NB4 (cell line): ENCODE measurements at regions not wholly inside any gene's neighbourhood (a gene's known extent, or its start where the extent isn't known, plus 50 kb on each side); places are given as distances from the start of the nearest gene placed in this dataset.

Experiments
- MYC ChIP-seq: IDR thresholded peaks from 2 replicates; pipeline ENCODE4 v1.6.1; 2011; ENCODE audit warnings: low read depth, low read length
- POLR2A ChIP-seq: IDR thresholded peaks from 2 replicates; pipeline ENCODE4 v1.6.1; 2011; ENCODE audit warnings: mild to moderate bottlenecking; ENCODE audit not compliant: insufficient read length; ENCODE audit errors: extremely low read depth
- TF ChIP-seq, protein P1 (sequence below): IDR thresholded peaks from one replicate; pipeline ENCODE4 v1.5.1; 2012; ENCODE audit warnings: low read depth, low read length

DNA sequence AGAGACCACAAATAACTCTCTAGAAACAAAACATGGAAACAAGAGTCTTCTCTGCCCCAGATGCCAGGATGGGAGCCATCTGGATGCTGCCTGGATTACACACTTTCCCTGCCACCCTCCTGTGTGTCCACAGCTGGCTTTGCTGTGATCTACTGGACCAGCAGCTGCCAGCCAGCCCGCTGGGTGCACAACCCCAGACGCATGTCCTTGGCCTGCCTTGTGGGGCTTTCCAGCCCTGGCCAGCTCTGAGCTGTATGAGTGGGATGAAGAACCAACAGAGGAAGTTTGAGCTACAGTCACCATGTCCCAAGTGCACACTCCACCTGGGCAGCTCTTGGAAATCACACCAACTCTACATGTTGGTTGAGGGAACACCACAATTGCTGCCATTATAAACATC lies 57.0 kb upstream of the TNRC6C start:
- TF ChIP-seq, protein P1, sequence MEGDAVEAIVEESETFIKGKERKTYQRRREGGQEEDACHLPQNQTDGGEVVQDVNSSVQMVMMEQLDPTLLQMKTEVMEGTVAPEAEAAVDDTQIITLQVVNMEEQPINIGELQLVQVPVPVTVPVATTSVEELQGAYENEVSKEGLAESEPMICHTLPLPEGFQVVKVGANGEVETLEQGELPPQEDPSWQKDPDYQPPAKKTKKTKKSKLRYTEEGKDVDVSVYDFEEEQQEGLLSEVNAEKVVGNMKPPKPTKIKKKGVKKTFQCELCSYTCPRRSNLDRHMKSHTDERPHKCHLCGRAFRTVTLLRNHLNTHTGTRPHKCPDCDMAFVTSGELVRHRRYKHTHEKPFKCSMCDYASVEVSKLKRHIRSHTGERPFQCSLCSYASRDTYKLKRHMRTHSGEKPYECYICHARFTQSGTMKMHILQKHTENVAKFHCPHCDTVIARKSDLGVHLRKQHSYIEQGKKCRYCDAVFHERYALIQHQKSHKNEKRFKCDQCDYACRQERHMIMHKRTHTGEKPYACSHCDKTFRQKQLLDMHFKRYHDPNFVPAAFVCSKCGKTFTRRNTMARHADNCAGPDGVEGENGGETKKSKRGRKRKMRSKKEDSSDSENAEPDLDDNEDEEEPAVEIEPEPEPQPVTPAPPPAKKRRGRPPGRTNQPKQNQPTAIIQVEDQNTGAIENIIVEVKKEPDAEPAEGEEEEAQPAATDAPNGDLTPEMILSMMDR: no peak
- no peak for TF ChIP-seq POLR2A
- TF ChIP-seq MYC: no peak
